ENCODE measurements at regions not wholly inside any gene's neighbourhood (a gene's known extent, or its start where the extent isn't known, plus 50 kb on each side); places are given as distances from the start of the nearest gene placed in this dataset.

DNA sequence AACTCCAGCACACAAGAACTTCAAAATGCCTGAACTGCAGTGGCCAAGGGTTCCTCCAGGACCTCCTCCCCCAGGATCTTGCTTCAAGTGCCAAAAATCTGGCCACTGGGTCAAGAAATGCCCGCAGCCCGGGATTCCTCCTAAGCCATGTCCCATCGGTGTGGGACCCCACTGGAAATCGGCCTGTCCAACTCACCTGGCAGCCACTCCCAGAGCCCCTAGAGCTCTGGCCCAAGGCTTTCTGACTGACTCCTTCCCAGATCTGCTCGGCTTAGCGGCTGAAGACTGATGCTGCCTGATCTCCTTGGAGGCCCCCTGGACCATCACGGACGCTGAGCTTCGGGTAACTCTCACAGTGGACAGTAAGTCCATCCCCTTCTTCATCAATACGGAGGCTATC, 306.4 kb downstream of the RBM43 start:
- H3K36me3 ChIP-seq (ENCODE audit: control insufficient read depth in 2 of 2, insufficient read depth in 2 of 2, low read length in 1 of 2): no peaks in the 10 kb centered on the region
- H3K27ac ChIP-seq (ENCODE audit: low read depth in 1 of 2, low read length in 1 of 2): no peak overlapping the region
- H3K9me3 ChIP-seq (ENCODE audit: control insufficient read depth in 2 of 2, insufficient read depth in 1 of 2, low read length in 1 of 2): no peaks in the 10 kb centered on the region
- 95% methylated on average over 10 of the region's 10 CpGs for WGBS
- no peak overlapping the region for H3K4me3 ChIP-seq (ENCODE audit: low read length in 2 of 2)
- no peak for DNase-seq (ENCODE audit: low read depth in 6 of 9, low spot score in 9 of 9)
- no peaks in the 10 kb centered on the region for H3K4me1 ChIP-seq (ENCODE audit: control insufficient read depth in 2 of 2, insufficient read depth in 2 of 2, low read length in 2 of 2)
- no peaks in the 10 kb centered on the region for H3K27me3 ChIP-seq (ENCODE audit: control insufficient read depth in 2 of 2, insufficient read depth in 1 of 2, low read length in 1 of 2)

GRCh38 chr2:150946831-150947230, 314.8 kb downstream of the RBM43 start:
- Histone ChIP-seq H3K36me3 (ENCODE audit: control insufficient read depth in 2 of 2, insufficient read depth in 2 of 2, low read length in 1 of 2) (no peaks in the 10 kb centered on the region), H3K27me3 (ENCODE audit: control insufficient read depth in 2 of 2, insufficient read depth in 1 of 2, low read length in 1 of 2) (no peaks in the 10 kb centered on the region), H3K4me3 (ENCODE audit: low read length in 2 of 2) (no peak overlapping the region), H3K4me1 (ENCODE audit: control insufficient read depth in 2 of 2, insufficient read depth in 2 of 2, low read length in 2 of 2) (no peaks in the 10 kb centered on the region), H3K27ac (ENCODE audit: low read depth in 1 of 2, low read length in 1 of 2) (no peak overlapping the region), H3K9me3 (ENCODE audit: control insufficient read depth in 2 of 2, insufficient read depth in 1 of 2, low read length in 1 of 2) (no peaks in the 10 kb centered on the region)
- DNase-seq (ENCODE audit: low read depth in 6 of 9, low spot score in 9 of 9): no peak

DNA sequence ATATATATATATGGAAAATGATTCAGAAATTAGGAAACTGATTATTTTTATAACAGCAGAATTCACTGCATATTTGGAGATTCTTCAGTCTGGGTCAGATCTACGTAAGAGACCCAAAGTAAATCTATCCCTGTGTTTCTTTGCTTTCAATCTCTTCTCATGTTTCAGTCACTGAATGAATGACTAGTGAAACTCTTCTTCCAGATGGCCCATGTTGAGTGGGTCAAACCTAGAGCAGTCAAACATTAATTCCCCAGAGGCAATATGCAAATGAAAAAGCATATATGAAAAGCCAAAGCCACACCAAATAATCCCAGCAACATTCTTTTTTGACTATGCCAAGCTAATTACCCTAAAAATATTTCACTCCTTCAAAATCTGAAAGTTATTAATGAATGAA, 317.3 kb downstream of the RBM43 start:
- no peak overlapping the region for H3K27ac ChIP-seq (ENCODE audit: low read depth in 1 of 2, low read length in 1 of 2)
- DNase-seq (ENCODE audit: low read depth in 6 of 9, low spot score in 9 of 9): no peak
- no peaks in the 10 kb centered on the region for H3K9me3 ChIP-seq (ENCODE audit: control insufficient read depth in 2 of 2, insufficient read depth in 1 of 2, low read length in 1 of 2)
- H3K27me3 ChIP-seq (ENCODE audit: control insufficient read depth in 2 of 2, insufficient read depth in 1 of 2, low read length in 1 of 2): no peaks in the 10 kb centered on the region
- no peak overlapping the region for H3K4me3 ChIP-seq (ENCODE audit: low read length in 2 of 2)
- H3K4me1 ChIP-seq (ENCODE audit: control insufficient read depth in 2 of 2, insufficient read depth in 2 of 2, low read length in 2 of 2): no peaks in the 10 kb centered on the region
- H3K36me3 ChIP-seq (ENCODE audit: control insufficient read depth in 2 of 2, insufficient read depth in 2 of 2, low read length in 1 of 2): no peaks in the 10 kb centered on the region
- 92% methylated on average over 1 of the region's 1 CpG for WGBS

- Histone ChIP-seq H3K4me1 (ENCODE audit: control insufficient read depth in 2 of 2, insufficient read depth in 2 of 2, low read length in 2 of 2) (no peaks in the 10 kb centered on the region), H3K36me3 (ENCODE audit: control insufficient read depth in 2 of 2, insufficient read depth in 2 of 2, low read length in 1 of 2) (no peaks in the 10 kb centered on the region), H3K27me3 (ENCODE audit: control insufficient read depth in 2 of 2, insufficient read depth in 1 of 2, low read length in 1 of 2) (no peaks in the 10 kb centered on the region), H3K9me3 (ENCODE audit: control insufficient read depth in 2 of 2, insufficient read depth in 1 of 2, low read length in 1 of 2) (no peaks in the 10 kb centered on the region), H3K27ac (ENCODE audit: low read depth in 1 of 2, low read length in 1 of 2) (no peak overlapping the region), H3K4me3 (ENCODE audit: low read length in 2 of 2) (no peak overlapping the region)
- 83% methylated on average over 3 of the region's 3 CpGs for WGBS
- no peak for DNase-seq (ENCODE audit: low read depth in 6 of 9, low spot score in 9 of 9)
Measured at GRCh38 chr2:150939087-150939486, 322.6 kb downstream of the RBM43 start.

- H3K9me3 ChIP-seq (ENCODE audit: control insufficient read depth in 2 of 2, insufficient read depth in 1 of 2, low read length in 1 of 2): no peaks in the 10 kb centered on the region
- DNase-seq (ENCODE audit: low read depth in 6 of 9, low spot score in 9 of 9): no peak
- no peaks in the 10 kb centered on the region for H3K27me3 ChIP-seq (ENCODE audit: control insufficient read depth in 2 of 2, insufficient read depth in 1 of 2, low read length in 1 of 2)
- H3K27ac ChIP-seq (ENCODE audit: low read depth in 1 of 2, low read length in 1 of 2): no peak overlapping the region
- H3K36me3 ChIP-seq (ENCODE audit: control insufficient read depth in 2 of 2, insufficient read depth in 2 of 2, low read length in 1 of 2): no peaks in the 10 kb centered on the region
- 93% methylated on average over 4 of the region's 4 CpGs for WGBS
- no peaks in the 10 kb centered on the region for H3K4me1 ChIP-seq (ENCODE audit: control insufficient read depth in 2 of 2, insufficient read depth in 2 of 2, low read length in 2 of 2)
- H3K4me3 ChIP-seq (ENCODE audit: low read length in 2 of 2): no peak overlapping the region
Measured at GRCh38 chr2:150938527-150938926, 323.1 kb downstream of the RBM43 start.

- DNase-seq (ENCODE audit: low read depth in 6 of 9, low spot score in 9 of 9): no peak
- H3K27me3 ChIP-seq (ENCODE audit: control insufficient read depth in 2 of 2, insufficient read depth in 1 of 2, low read length in 1 of 2): no peaks in the 10 kb centered on the region
- no peaks in the 10 kb centered on the region for H3K9me3 ChIP-seq (ENCODE audit: control insufficient read depth in 2 of 2, insufficient read depth in 1 of 2, low read length in 1 of 2)
- H3K27ac ChIP-seq (ENCODE audit: low read depth in 1 of 2, low read length in 1 of 2): no peak overlapping the region
- no peaks in the 10 kb centered on the region for H3K4me1 ChIP-seq (ENCODE audit: control insufficient read depth in 2 of 2, insufficient read depth in 2 of 2, low read length in 2 of 2)
- no peaks in the 10 kb centered on the region for H3K36me3 ChIP-seq (ENCODE audit: control insufficient read depth in 2 of 2, insufficient read depth in 2 of 2, low read length in 1 of 2)
- WGBS: 85% methylated on average over 1 of the region's 1 CpG
- no peak overlapping the region for H3K4me3 ChIP-seq (ENCODE audit: low read length in 2 of 2)
Measured at GRCh38 chr2:150937030-150937429, 324.6 kb downstream of the RBM43 start.

DNA sequence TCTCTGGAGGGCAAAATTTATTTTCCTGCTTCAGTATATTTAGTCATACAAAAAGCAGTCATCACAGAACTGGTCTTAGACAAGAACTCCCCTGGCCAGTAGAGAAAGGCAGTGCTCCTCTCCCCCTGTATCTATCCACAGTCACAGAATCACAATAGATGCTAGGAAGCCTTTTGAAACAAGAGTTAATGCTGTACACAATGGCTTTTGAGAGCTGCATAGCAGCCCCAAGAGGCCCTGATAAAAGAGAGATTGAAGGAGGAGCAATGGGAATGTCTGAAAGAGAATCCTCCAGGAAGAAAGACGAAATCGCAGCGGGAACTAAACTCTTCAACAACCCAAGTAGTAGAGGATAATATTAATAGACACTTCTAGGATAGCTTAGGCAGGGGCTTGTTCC, 330.2 kb downstream of the RBM43 start:
- no peak for DNase-seq (ENCODE audit: low read depth in 6 of 9, low spot score in 9 of 9)
- no peaks in the 10 kb centered on the region for H3K9me3 ChIP-seq (ENCODE audit: control insufficient read depth in 2 of 2, insufficient read depth in 1 of 2, low read length in 1 of 2)
- no peaks in the 10 kb centered on the region for H3K27me3 ChIP-seq (ENCODE audit: control insufficient read depth in 2 of 2, insufficient read depth in 1 of 2, low read length in 1 of 2)
- WGBS: 96% methylated on average over 3 of the region's 3 CpGs
- no peaks in the 10 kb centered on the region for H3K4me1 ChIP-seq (ENCODE audit: control insufficient read depth in 2 of 2, insufficient read depth in 2 of 2, low read length in 2 of 2)
- no peaks in the 10 kb centered on the region for H3K36me3 ChIP-seq (ENCODE audit: control insufficient read depth in 2 of 2, insufficient read depth in 2 of 2, low read length in 1 of 2)
- no peak overlapping the region for H3K27ac ChIP-seq (ENCODE audit: low read depth in 1 of 2, low read length in 1 of 2)
- H3K4me3 ChIP-seq (ENCODE audit: low read length in 2 of 2): no peak overlapping the region

DNA sequence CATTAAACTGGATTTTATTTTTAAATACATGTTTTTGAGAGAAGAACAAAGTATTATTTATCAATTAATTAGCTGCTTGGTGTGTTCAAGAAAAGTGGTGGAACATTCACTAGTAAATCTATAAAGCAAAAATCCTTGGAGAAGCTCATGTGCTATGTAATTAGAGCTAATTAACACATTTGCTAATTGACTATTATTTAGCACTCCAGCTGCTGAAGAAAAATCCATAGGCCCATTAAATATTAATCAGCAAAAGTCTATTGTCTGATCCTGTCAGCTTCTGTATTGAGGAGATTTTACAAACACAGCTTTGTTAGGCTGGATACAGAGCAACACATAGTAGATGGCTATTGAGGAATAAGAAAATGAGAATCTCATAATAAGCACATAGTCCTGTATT, 336.1 kb downstream of the RBM43 start:
- H3K4me3 ChIP-seq (ENCODE audit: low read length in 2 of 2): no peak overlapping the region
- H3K36me3 ChIP-seq (ENCODE audit: control insufficient read depth in 2 of 2, insufficient read depth in 2 of 2, low read length in 1 of 2): no peaks in the 10 kb centered on the region
- H3K4me1 ChIP-seq (ENCODE audit: control insufficient read depth in 2 of 2, insufficient read depth in 2 of 2, low read length in 2 of 2): no peaks in the 10 kb centered on the region
- H3K27me3 ChIP-seq (ENCODE audit: control insufficient read depth in 2 of 2, insufficient read depth in 1 of 2, low read length in 1 of 2): no peaks in the 10 kb centered on the region
- no peak overlapping the region for H3K27ac ChIP-seq (ENCODE audit: low read depth in 1 of 2, low read length in 1 of 2)
- no peak for DNase-seq (ENCODE audit: low read depth in 6 of 9, low spot score in 9 of 9)
- H3K9me3 ChIP-seq (ENCODE audit: control insufficient read depth in 2 of 2, insufficient read depth in 1 of 2, low read length in 1 of 2): no peaks in the 10 kb centered on the region

DNA sequence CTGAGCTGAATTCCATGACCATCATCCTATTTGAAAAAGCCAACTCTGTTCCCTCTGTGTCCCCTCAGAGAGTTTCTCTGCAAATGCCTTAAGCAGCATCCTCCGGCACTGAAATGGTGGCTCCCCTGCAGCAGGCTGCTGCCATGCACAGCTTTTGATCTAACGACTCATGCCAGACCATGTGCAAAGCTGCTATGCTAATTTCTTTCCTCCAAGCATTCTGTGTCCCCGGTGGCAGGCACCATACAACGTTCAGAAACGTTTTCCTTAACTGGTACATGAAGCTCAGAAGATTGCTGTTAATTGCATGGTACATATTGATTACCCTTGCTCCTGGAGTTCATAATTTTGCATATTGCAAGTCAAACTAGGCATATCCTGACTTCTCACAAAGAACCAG, 336.8 kb downstream of the RBM43 start:
- H3K36me3 ChIP-seq (ENCODE audit: control insufficient read depth in 2 of 2, insufficient read depth in 2 of 2, low read length in 1 of 2): no peaks in the 10 kb centered on the region
- WGBS: 76% methylated on average over 5 of the region's 5 CpGs
- DNase-seq (ENCODE audit: low read depth in 6 of 9, low spot score in 9 of 9): no peak

DNA sequence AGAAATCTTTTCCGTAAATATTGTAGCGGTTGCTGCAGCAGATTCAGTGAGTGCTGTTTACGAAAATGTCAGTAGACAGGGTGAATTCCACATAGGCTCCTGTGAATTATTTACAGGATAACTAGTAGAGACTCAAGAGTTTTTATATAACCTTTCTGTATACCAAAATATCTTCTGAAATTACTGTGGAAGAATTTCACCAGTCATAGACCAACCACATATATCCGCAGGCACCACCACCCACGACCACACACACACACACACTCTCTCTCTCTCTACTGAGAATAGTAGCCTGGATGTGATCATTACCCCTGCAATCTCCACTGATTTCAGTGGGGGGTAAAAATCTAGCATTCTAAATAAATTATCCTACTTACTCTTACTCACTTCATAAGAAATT, 341.8 kb downstream of the RBM43 start:
- no peak overlapping the region for H3K27ac ChIP-seq (ENCODE audit: low read depth in 1 of 2, low read length in 1 of 2)
- no peaks in the 10 kb centered on the region for H3K9me3 ChIP-seq (ENCODE audit: control insufficient read depth in 2 of 2, insufficient read depth in 1 of 2, low read length in 1 of 2)
- no peaks in the 10 kb centered on the region for H3K36me3 ChIP-seq (ENCODE audit: control insufficient read depth in 2 of 2, insufficient read depth in 2 of 2, low read length in 1 of 2)
- no peak for DNase-seq (ENCODE audit: low read depth in 6 of 9, low spot score in 9 of 9)
- H3K4me1 ChIP-seq (ENCODE audit: control insufficient read depth in 2 of 2, insufficient read depth in 2 of 2, low read length in 2 of 2): no peaks in the 10 kb centered on the region
- H3K4me3 ChIP-seq (ENCODE audit: low read length in 2 of 2): no peak overlapping the region
- 96% methylated on average over 5 of the region's 5 CpGs for WGBS
- H3K27me3 ChIP-seq (ENCODE audit: control insufficient read depth in 2 of 2, insufficient read depth in 1 of 2, low read length in 1 of 2): no peaks in the 10 kb centered on the region

More for the DNA sequence above, 336.8 kb downstream of the RBM43 start:
- H3K27ac ChIP-seq (ENCODE audit: low read depth in 1 of 2, low read length in 1 of 2): no peak overlapping the region
- H3K4me1 ChIP-seq (ENCODE audit: control insufficient read depth in 2 of 2, insufficient read depth in 2 of 2, low read length in 2 of 2): no peaks in the 10 kb centered on the region
- H3K4me3 ChIP-seq (ENCODE audit: low read length in 2 of 2): no peak overlapping the region
- H3K27me3 ChIP-seq (ENCODE audit: control insufficient read depth in 2 of 2, insufficient read depth in 1 of 2, low read length in 1 of 2): no peaks in the 10 kb centered on the region
- H3K9me3 ChIP-seq (ENCODE audit: control insufficient read depth in 2 of 2, insufficient read depth in 1 of 2, low read length in 1 of 2): no peaks in the 10 kb centered on the region

Data from thymus (tissue), 11 donors.